Astrocyte (in vitro differentiated cells and primary cell): ENCODE measurements at regions not wholly inside any gene's neighbourhood (a gene's known extent, or its start where the extent isn't known, plus 50 kb on each side); places are given as distances from the start of the nearest gene placed in this dataset.

Experiments
- DNase-seq: peaks from one replicate; pipeline ENCODE4 v3.0.0-alpha.2; 2010; ENCODE audit warnings: low read depth
- FAIRE-seq: peaks from 2 replicates; lab custom pipeline; 2011; peaks lifted over from hg19 to GRCh38; lab: Jason Lieb, UNC
- H2AFZ ChIP-seq: 2 replicates; pipeline ENCODE4 v1.6.0; 2012; ENCODE audit warnings: low read depth, low read length, inconsistent platforms
- H3K27ac ChIP-seq: 2 replicates; pipeline ENCODE4 v1.5.1; 2011; ENCODE audit warnings: low read depth, low read length, inconsistent platforms
- H3K27me3 ChIP-seq: 2 replicates; pipeline ENCODE4 v1.6.0; 2011; ENCODE audit warnings: low read length, inconsistent platforms; ENCODE audit not compliant: insufficient read depth
- H3K36me3 ChIP-seq: 2 replicates; pipeline ENCODE4 v1.5.1; 2011; ENCODE audit warnings: low read length, inconsistent platforms; ENCODE audit not compliant: insufficient read depth
- H3K4me1 ChIP-seq: 2 replicates; pipeline ENCODE4 v1.5.1; 2011; ENCODE audit warnings: low read length, inconsistent platforms; ENCODE audit not compliant: insufficient read depth
- H3K4me2 ChIP-seq: 2 replicates; pipeline ENCODE4 v1.6.0; 2012; ENCODE audit warnings: low read length, inconsistent platforms
- H3K4me3 ChIP-seq: 2 replicates; pipeline ENCODE4 v1.5.1; 2011; ENCODE audit warnings: low read depth, mild to moderate bottlenecking, low read length, inconsistent platforms; ENCODE audit not compliant: insufficient read depth
- H3K79me2 ChIP-seq: 2 replicates; pipeline ENCODE4 v1.6.0; 2012; ENCODE audit warnings: mild to moderate bottlenecking, low read length, inconsistent platforms; ENCODE audit not compliant: insufficient read depth
- H3K9ac ChIP-seq: 2 replicates; pipeline ENCODE4 v1.6.0; 2012; ENCODE audit warnings: mild to moderate bottlenecking, low read length, inconsistent platforms
- H3K9me3 ChIP-seq: 2 replicates; pipeline ENCODE4 v1.5.1; 2012; ENCODE audit warnings: low read depth, mild to moderate bottlenecking, low read length, inconsistent platforms; ENCODE audit not compliant: insufficient read depth
- H4K20me1 ChIP-seq: 2 replicates; pipeline ENCODE4 v1.6.0; 2012; ENCODE audit warnings: low read length, inconsistent platforms; ENCODE audit not compliant: insufficient read depth
- H3K27ac Mint-ChIP-seq: one replicate; pipeline ENCODE4 v1.8.0; 2021; ENCODE audit warnings: mild to moderate bottlenecking, mixed read lengths; ENCODE audit not compliant: unreplicated experiment
- H3K27me3 Mint-ChIP-seq: one replicate; pipeline ENCODE4 v1.8.0; 2021; ENCODE audit warnings: low read depth, mixed read lengths; ENCODE audit not compliant: unreplicated experiment
- H3K36me3 Mint-ChIP-seq: one replicate; pipeline ENCODE4 v1.8.0; 2021; ENCODE audit warnings: low read depth, mixed read lengths; ENCODE audit not compliant: unreplicated experiment
- H3K4me1 Mint-ChIP-seq: one replicate; pipeline ENCODE4 v1.8.0; 2021; ENCODE audit warnings: low read depth, mixed read lengths; ENCODE audit not compliant: unreplicated experiment
- H3K4me3 Mint-ChIP-seq: one replicate; pipeline ENCODE4 v1.8.0; 2021; ENCODE audit warnings: mild to moderate bottlenecking, moderate library complexity, mixed read lengths; ENCODE audit not compliant: unreplicated experiment
- H3K9me3 Mint-ChIP-seq: one replicate; pipeline ENCODE4 v1.8.0; 2021; ENCODE audit warnings: mild to moderate bottlenecking, mixed read lengths; ENCODE audit not compliant: unreplicated experiment
- EZH2 ChIP-seq: IDR thresholded peaks from 2 replicates; pipeline ENCODE4 v1.6.1; 2012; ENCODE audit warnings: mild to moderate bottlenecking, low read length, inconsistent platforms; ENCODE audit not compliant: insufficient read depth
- TF ChIP-seq, protein P1 (sequence below): IDR thresholded peaks from 2 replicates; pipeline ENCODE4 v1.5.1; 2011; ENCODE audit warnings: low read depth, mild to moderate bottlenecking, inconsistent platforms, low read length, moderate library complexity; ENCODE audit not compliant: insufficient read depth

DNA sequence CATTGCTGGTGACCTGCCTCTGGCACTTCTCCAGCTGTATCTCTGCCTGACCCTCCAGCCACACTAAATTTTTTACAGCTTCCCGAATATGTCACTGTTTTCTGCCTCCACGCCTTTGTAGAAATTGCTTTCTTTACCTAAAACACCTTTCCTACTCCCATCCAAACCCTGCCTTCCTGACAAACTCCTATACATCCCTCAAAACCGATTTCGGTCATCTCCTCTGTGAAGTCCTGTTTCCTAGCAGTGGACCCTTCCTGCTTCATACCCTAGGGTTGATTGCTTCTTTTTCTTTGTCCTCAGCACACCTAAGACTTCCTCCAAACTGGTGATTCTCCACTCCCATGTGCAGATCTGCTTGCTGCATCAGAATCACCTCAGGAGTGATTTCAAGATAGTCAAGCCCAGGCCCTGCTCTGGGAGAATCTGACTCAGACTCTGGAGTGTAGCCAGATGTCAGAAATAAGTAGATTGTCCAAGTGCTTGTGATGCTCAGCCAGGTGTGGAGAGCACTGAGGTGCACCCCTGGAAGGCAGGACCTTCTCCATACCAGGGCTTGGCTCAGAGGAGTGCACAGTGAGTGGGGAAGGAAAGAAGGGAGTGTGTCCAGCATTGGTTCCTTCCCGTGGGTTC is 184.2 kb downstream of the COPRS start:
- Histone ChIP-seq H4K20me1 (no peaks in the 10 kb centered on the region), H3K9me3 (no peaks in the 10 kb centered on the region), H3K79me2 (no peaks in the 10 kb centered on the region), H3K4me3 (no peak overlapping the region), H3K27me3 (no peaks in the 10 kb centered on the region), H3K4me2 (peak overlapping the region; percentile 56), H3K4me1 (peaks cover 15% of the 10 kb centered on the region), H3K27ac (no peak overlapping the region), H3K36me3 (no peaks in the 10 kb centered on the region), H3K9ac (no peak overlapping the region), H2AFZ (peak overlapping the region; percentile 24)
- H3K36me3 Mint-ChIP-seq: no peaks in the 10 kb centered on the region
- TF ChIP-seq, protein P1, sequence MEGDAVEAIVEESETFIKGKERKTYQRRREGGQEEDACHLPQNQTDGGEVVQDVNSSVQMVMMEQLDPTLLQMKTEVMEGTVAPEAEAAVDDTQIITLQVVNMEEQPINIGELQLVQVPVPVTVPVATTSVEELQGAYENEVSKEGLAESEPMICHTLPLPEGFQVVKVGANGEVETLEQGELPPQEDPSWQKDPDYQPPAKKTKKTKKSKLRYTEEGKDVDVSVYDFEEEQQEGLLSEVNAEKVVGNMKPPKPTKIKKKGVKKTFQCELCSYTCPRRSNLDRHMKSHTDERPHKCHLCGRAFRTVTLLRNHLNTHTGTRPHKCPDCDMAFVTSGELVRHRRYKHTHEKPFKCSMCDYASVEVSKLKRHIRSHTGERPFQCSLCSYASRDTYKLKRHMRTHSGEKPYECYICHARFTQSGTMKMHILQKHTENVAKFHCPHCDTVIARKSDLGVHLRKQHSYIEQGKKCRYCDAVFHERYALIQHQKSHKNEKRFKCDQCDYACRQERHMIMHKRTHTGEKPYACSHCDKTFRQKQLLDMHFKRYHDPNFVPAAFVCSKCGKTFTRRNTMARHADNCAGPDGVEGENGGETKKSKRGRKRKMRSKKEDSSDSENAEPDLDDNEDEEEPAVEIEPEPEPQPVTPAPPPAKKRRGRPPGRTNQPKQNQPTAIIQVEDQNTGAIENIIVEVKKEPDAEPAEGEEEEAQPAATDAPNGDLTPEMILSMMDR: no peak
- TF ChIP-seq EZH2: no peak
- FAIRE-seq: no peak
- H3K9me3 Mint-ChIP-seq: peaks cover 10% of the 10 kb centered on the region
- peak; percentile 63 for DNase-seq
- H3K4me1 Mint-ChIP-seq: no peaks in the 10 kb centered on the region
- no peak overlapping the region for H3K4me3 Mint-ChIP-seq
- peaks cover 17% of the 10 kb centered on the region for H3K27me3 Mint-ChIP-seq
- peak overlapping the region; percentile 56 for H3K27ac Mint-ChIP-seq

GRCh38 chr17:31674305-31674704 is 184.7 kb downstream of the COPRS start:
- H3K27ac Mint-ChIP-seq: no peak overlapping the region
- Histone ChIP-seq H2AFZ (peak overlapping the region; percentile 24), H3K27ac (no peak overlapping the region), H3K27me3 (no peaks in the 10 kb centered on the region), H3K9me3 (no peaks in the 10 kb centered on the region), H3K4me1 (peaks cover 15% of the 10 kb centered on the region), H3K9ac (no peak overlapping the region), H3K36me3 (no peaks in the 10 kb centered on the region), H3K4me2 (peak overlapping the region; percentile 56), H3K79me2 (no peaks in the 10 kb centered on the region), H3K4me3 (no peak overlapping the region), H4K20me1 (no peaks in the 10 kb centered on the region)
- H3K9me3 Mint-ChIP-seq: peaks cover 11% of the 10 kb centered on the region
- H3K36me3 Mint-ChIP-seq: no peaks in the 10 kb centered on the region
- TF ChIP-seq EZH2: no peak
- TF ChIP-seq, protein P1: no peak
- no peak overlapping the region for H3K4me3 Mint-ChIP-seq
- H3K27me3 Mint-ChIP-seq: peaks cover 16% of the 10 kb centered on the region
- peak; percentile 67 for DNase-seq
- no peaks in the 10 kb centered on the region for H3K4me1 Mint-ChIP-seq
- FAIRE-seq: peak; percentile 34

DNA sequence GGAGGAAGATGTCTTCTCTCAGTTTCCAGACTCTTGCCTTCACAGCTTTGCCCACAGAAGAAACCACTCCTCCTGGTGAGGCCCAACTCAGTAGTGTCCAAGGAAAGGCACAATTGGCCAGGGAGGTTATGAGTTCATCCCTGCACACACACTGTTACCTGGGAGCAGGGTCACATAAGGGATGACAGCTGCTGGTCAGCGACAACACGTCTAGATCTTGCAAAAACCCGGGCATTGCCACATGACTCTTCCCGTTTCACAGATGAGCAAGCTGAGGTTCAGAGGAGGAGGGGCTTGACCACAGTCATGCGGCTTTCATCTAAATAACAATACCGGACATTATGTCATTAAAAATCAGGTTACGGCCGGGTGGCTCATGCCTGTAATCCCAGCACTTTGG is 186.0 kb downstream of the COPRS start:
- H3K27me3 ChIP-seq: no peaks in the 10 kb centered on the region
- Mint-ChIP-seq H3K9me3 (peaks cover 13% of the 10 kb centered on the region), H3K27ac (no peak overlapping the region), H3K27me3 (peaks cover 20% of the 10 kb centered on the region), H3K4me1 (no peaks in the 10 kb centered on the region), H3K36me3 (peaks cover 1% of the 10 kb centered on the region), H3K4me3 (no peak overlapping the region)
- H2AFZ ChIP-seq: no peak overlapping the region
- TF ChIP-seq, protein P1: no peak
- TF ChIP-seq EZH2: no peak
- H3K36me3 ChIP-seq: no peaks in the 10 kb centered on the region
- DNase-seq (no peak), FAIRE-seq (no peak)
- no peak overlapping the region for H3K4me2 ChIP-seq
- no peaks in the 10 kb centered on the region for H3K9me3 ChIP-seq
- H3K4me3 ChIP-seq: no peak overlapping the region
- no peaks in the 10 kb centered on the region for H3K79me2 ChIP-seq
- peaks cover 11% of the 10 kb centered on the region for H3K4me1 ChIP-seq
- H4K20me1 ChIP-seq: no peaks in the 10 kb centered on the region
- H3K27ac ChIP-seq: no peak overlapping the region
- no peak overlapping the region for H3K9ac ChIP-seq
